Erythroblast (primary cell): ENCODE measurements at regions not wholly inside any gene's neighbourhood (a gene's known extent, or its start where the extent isn't known, plus 50 kb on each side); places are given as distances from the start of the nearest gene placed in this dataset.

ENCODE experiments used
- GATA1 ChIP-seq: IDR thresholded peaks from 2 replicates; pipeline ENCODE4 v1.6.1; 2011; ENCODE audit warnings: low read depth, mild to moderate bottlenecking, control low read depth, low read length, moderate library complexity
- POLR2A ChIP-seq: IDR thresholded peaks from 2 replicates; pipeline ENCODE4 v1.6.1; 2011; ENCODE audit warnings: mild to moderate bottlenecking, low read length

GRCh38 chr9:89236955-89237573 is 58.4 kb upstream of the SHC3 start:
- TF ChIP-seq POLR2A, result no peak
- TF ChIP-seq GATA1, result no peak
